ENCODE measurements at regions not wholly inside any gene's neighbourhood (a gene's known extent, or its start where the extent isn't known, plus 50 kb on each side); places are given as distances from the start of the nearest gene placed in this dataset.

GRCh38 chr15:39181056-39181747 lies 399.7 kb upstream of the THBS1 start:
- TF ChIP-seq ZZZ3 (CRISPR knock-in tag; IDR thresholded peaks at IDR 0.05; ENCODE audit: borderline replicate concordance) (no peak), ARNT2 (CRISPR knock-in tag; IDR thresholded peaks at IDR 0.05; ENCODE audit: low read depth) (no peak), ELF4 (CRISPR knock-in tag; IDR thresholded peaks at IDR 0.05; ENCODE audit: borderline replicate concordance) (no peak), PHB2 (IDR thresholded peaks at IDR 0.05; ENCODE audit: partially characterized antibody) (no peak), HIC2 (CRISPR knock-in tag; IDR thresholded peaks at IDR 0.05; ENCODE audit: low read depth) (no peak), IKZF5 (CRISPR knock-in tag; IDR thresholded peaks at IDR 0.05) (no peak), CEBPB (IDR thresholded peaks at IDR 0.05; ENCODE audit: borderline replicate concordance, low read depth, low read length) (no peak), SPEN (CRISPR knock-in tag; IDR thresholded peaks at IDR 0.05; ENCODE audit: low read depth) (no peak), ZMYM2 (CRISPR knock-in tag; IDR thresholded peaks at IDR 0.05) (no peak), PLSCR1 (CRISPR knock-in tag; IDR thresholded peaks at IDR 0.05; ENCODE audit: borderline replicate concordance) (no peak)
